ENCODE measurements at regions not wholly inside any gene's neighbourhood (a gene's known extent, or its start where the extent isn't known, plus 50 kb on each side); places are given as distances from the start of the nearest gene placed in this dataset.
A peak's percentile ranks its signal among the peaks of the same experiment; 100 is the strongest.

DNA sequence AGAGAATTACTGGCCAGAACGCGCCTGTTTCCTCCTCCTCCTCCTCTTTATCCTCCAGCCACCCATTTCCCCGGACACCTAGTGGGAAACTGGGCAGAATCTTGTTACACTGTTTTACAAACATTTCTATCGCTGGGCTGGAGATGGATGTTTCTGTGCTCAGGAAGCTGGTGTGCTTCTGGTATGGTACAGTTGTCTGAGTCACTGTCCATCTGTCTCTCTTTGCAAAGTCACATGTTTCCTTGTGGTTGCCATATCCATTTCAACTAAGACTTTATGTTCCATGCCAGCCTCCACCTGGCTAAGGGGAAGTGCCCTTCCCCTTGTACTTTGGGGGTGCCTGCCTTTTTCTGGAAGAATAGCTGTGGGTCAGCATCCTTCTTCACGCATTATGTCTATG, 52.9 kb upstream of the SLC22A16 start:
- no peak overlapping the region for H3K4me3 ChIP-seq (ENCODE audit: control insufficient read depth, low read depth, low read length)
- peak; percentile 86 for DNase-seq (ENCODE audit: low read depth)
- TF ChIP-seq CTCF (conservative IDR thresholded peaks at IDR 0.05; ENCODE audit: control insufficient read depth, insufficient read depth, low read depth, low read length), result no peak

- TF ChIP-seq CTCF (conservative IDR thresholded peaks at IDR 0.05; ENCODE audit: control insufficient read depth, insufficient read depth, low read depth, low read length), result no peak
- no peak overlapping the region for H3K4me3 ChIP-seq (ENCODE audit: control insufficient read depth, low read depth, low read length)
- no peak for DNase-seq (ENCODE audit: low read depth)
These were observed 52.5 kb upstream of the SLC22A16 start for GRCh38 chr6:110528930-110529325.

GRCh38 chr6:110528101-110528929, 51.9 kb upstream of the SLC22A16 start:
- DNase-seq (ENCODE audit: low read depth), result peak; percentile 89
- TF ChIP-seq CTCF (conservative IDR thresholded peaks at IDR 0.05; ENCODE audit: control insufficient read depth, insufficient read depth, low read depth, low read length), result peak; percentile 75
- no peak overlapping the region for H3K4me3 ChIP-seq (ENCODE audit: control insufficient read depth, low read depth, low read length)

DNA sequence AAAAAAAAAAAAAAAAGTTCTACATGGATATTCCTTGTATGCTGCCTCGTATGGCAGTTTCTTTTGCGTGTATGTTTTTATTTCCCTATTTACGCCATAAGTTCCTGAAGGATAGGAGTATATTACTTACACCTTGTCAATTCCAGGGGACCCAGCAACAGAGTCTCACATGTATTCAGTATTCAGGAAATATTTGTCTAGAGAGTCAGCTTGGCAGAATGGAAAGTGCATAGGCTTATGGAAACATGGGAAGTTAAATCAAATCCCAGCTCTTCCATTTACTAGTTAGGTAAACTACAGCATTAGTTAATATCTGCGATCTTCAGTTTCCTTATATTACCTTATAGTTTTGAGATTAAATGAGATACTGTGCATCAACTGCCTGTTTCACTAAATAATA, 51.1 kb upstream of the SLC22A16 start:
- DNase-seq (ENCODE audit: low read depth), result no peak
- no peak for TF ChIP-seq CTCF (conservative IDR thresholded peaks at IDR 0.05; ENCODE audit: control insufficient read depth, insufficient read depth, low read depth, low read length)
- H3K4me3 ChIP-seq (ENCODE audit: control insufficient read depth, low read depth, low read length), result no peak overlapping the region

- DNase-seq (ENCODE audit: low read depth), result no peak
- no peak overlapping the region for H3K4me3 ChIP-seq (ENCODE audit: control insufficient read depth, low read depth, low read length)
- no peak for TF ChIP-seq CTCF (conservative IDR thresholded peaks at IDR 0.05; ENCODE audit: control insufficient read depth, insufficient read depth, low read depth, low read length)
These were observed 50.3 kb upstream of the SLC22A16 start for GRCh38 chr6:110526726-110527125.

Measured in fibroblast of mammary gland (primary cell).